Islet precursor cell (in vitro differentiated cells): ENCODE measurements at regions not wholly inside any gene's neighbourhood (a gene's known extent, or its start where the extent isn't known, plus 50 kb on each side); places are given as distances from the start of the nearest gene placed in this dataset.

ENCODE experiments used
- DNase-seq: peaks from one replicate; pipeline ENCODE4 v3.0.0-alpha.2; 2018

GRCh38 chr2:120922571-120923332 is 187.1 kb downstream of the GLI2 start:
- no peak for DNase-seq

- no peak for DNase-seq
Observed at GRCh38 chr2:120923426-120923825, 187.8 kb downstream of the GLI2 start.

- no peak for DNase-seq
Observed at GRCh38 chr2:120924924-120925323, 189.3 kb downstream of the GLI2 start.

GRCh38 chr2:120926463-120927264 is 191.0 kb downstream of the GLI2 start:
- no peak for DNase-seq

GRCh38 chr2:120927265-120927628 is 191.6 kb downstream of the GLI2 start:
- no peak for DNase-seq

- peak; percentile 64 for DNase-seq
Observed at GRCh38 chr2:120929829-120930228, 194.2 kb downstream of the GLI2 start.

- no peak for DNase-seq
Observed at GRCh38 chr2:120930236-120930635, 194.6 kb downstream of the GLI2 start.

GRCh38 chr2:120930864-120931263 is 195.2 kb downstream of the GLI2 start:
- DNase-seq = no peak

- no peak for DNase-seq
Observed at GRCh38 chr2:120932472-120932871, 196.8 kb downstream of the GLI2 start.

- DNase-seq = no peak
Observed at GRCh38 chr2:120932881-120933280, 197.2 kb downstream of the GLI2 start.

GRCh38 chr2:120933693-120934573 is 198.3 kb downstream of the GLI2 start:
- peak; percentile 78 for DNase-seq

- peak; percentile 92 for DNase-seq
Observed at GRCh38 chr2:120934574-120935338, 199.1 kb downstream of the GLI2 start.

GRCh38 chr2:120935339-120936313 is 200.0 kb downstream of the GLI2 start:
- DNase-seq = peak; percentile 98

GRCh38 chr2:120936476-120937334 is 201.0 kb downstream of the GLI2 start:
- peak; percentile 87 for DNase-seq

GRCh38 chr2:120937686-120938044 is 202.0 kb downstream of the GLI2 start:
- no peak for DNase-seq

GRCh38 chr2:120938045-120938771 is 202.5 kb downstream of the GLI2 start:
- DNase-seq = peak; percentile 82

- peak; percentile 82 for DNase-seq
Observed at GRCh38 chr2:120939595-120940318, 204.1 kb downstream of the GLI2 start.

- DNase-seq = no peak
Observed at GRCh38 chr2:120940319-120940696, 204.6 kb downstream of the GLI2 start.

GRCh38 chr2:120940726-120941256 is 205.1 kb downstream of the GLI2 start:
- DNase-seq = no peak
